GM23338 (cell line): ENCODE measurements at regions not wholly inside any gene's neighbourhood (a gene's known extent, or its start where the extent isn't known, plus 50 kb on each side); places are given as distances from the start of the nearest gene placed in this dataset.

Source experiments
- ATAC-seq: fragments of 200-7000 bp; cut with Tn5 transposase; 3 replicates; pipeline ENCODE4 v1.9.1; 2020
- DNase-seq: peaks from one replicate; pipeline ENCODE4 v3.0.0-alpha.2; 2015; ENCODE audit warnings: low spot score
- H2AFZ ChIP-seq: fragments of 200-600 bp; sonication (generic); 2 replicates; pipeline ENCODE4 v1.8.0; 2016; ENCODE audit warnings: antibody characterized with exemption, mild to moderate bottlenecking, moderate library complexity
- H3F3A ChIP-seq: fragments of 200-600 bp; sonication (generic); replicated peaks from 2 replicates; pipeline ENCODE4 v1.8.0; 2017; ENCODE audit warnings: antibody characterized with exemption, mixed run types, low read depth
- H3K27ac ChIP-seq: fragments of 200-600 bp; sonication (generic); 2 replicates; pipeline ENCODE4 v1.6.1; 2016; ENCODE audit warnings: low read depth
- H3K27me3 ChIP-seq: fragments of 200-600 bp; sonication (generic); 2 replicates; pipeline ENCODE4 v1.8.0; 2016; ENCODE audit warnings: mild to moderate bottlenecking, mixed run types, moderate library complexity; ENCODE audit not compliant: insufficient read depth
- H3K36me3 ChIP-seq: fragments of 200-600 bp; sonication (generic); 2 replicates; pipeline ENCODE4 v1.8.0; 2016; ENCODE audit warnings: mild to moderate bottlenecking; ENCODE audit not compliant: insufficient read depth
- H3K4me1 ChIP-seq: fragments of 200-600 bp; sonication (generic); 2 replicates; pipeline ENCODE4 v1.8.0; 2016; ENCODE audit warnings: mild to moderate bottlenecking, moderate library complexity; ENCODE audit not compliant: insufficient read depth
- H3K4me2 ChIP-seq: fragments of 200-600 bp; sonication (generic); 2 replicates; pipeline ENCODE4 v1.7.1; 2017; ENCODE audit warnings: mixed run types
- H3K4me3 ChIP-seq: fragments of 200-600 bp; sonication (generic); 2 replicates; pipeline ENCODE4 v1.6.1; 2016; ENCODE audit warnings: mixed run types
- H3K79me2 ChIP-seq: fragments of 200-600 bp; sonication (generic); replicated peaks from 2 replicates; pipeline ENCODE4 v1.8.0; 2017; ENCODE audit warnings: mild to moderate bottlenecking; ENCODE audit not compliant: insufficient read depth
- H3K9me2 ChIP-seq: fragments of 200-600 bp; sonication (generic); 2 replicates; pipeline ENCODE4 v1.8.0; 2017; ENCODE audit not compliant: insufficient read depth
- H4K20me1 ChIP-seq: fragments of 200-600 bp; sonication (generic); replicated peaks from 2 replicates; pipeline ENCODE4 v1.8.0; 2017; ENCODE audit warnings: mild to moderate bottlenecking; ENCODE audit not compliant: insufficient read depth
- H3K27ac Mint-ChIP-seq: 2 replicates; pipeline ENCODE4 v1.8.0; 2020; ENCODE audit warnings: inconsistent platforms, mild to moderate bottlenecking, moderate library complexity, mixed read lengths
- H3K27me3 Mint-ChIP-seq: 3 replicates; pipeline ENCODE4 v1.8.0; 2022; ENCODE audit warnings: low read depth, mild to moderate bottlenecking, moderate library complexity, mixed read lengths, inconsistent platforms; ENCODE audit not compliant: insufficient read depth, poor library complexity
- H3K36me3 Mint-ChIP-seq: 3 replicates; pipeline ENCODE4 v1.8.0; 2021; ENCODE audit warnings: low read depth, mild to moderate bottlenecking, inconsistent platforms, moderate library complexity, mixed read lengths
- H3K4me1 Mint-ChIP-seq: 3 replicates; pipeline ENCODE4 v1.8.0; 2020; ENCODE audit warnings: mild to moderate bottlenecking, inconsistent platforms, mixed read lengths
- H3K4me3 Mint-ChIP-seq: 3 replicates; pipeline ENCODE4 v1.8.0; 2021; ENCODE audit warnings: moderate library complexity, mild to moderate bottlenecking, inconsistent platforms, mixed read lengths
- H3K9me3 Mint-ChIP-seq: 3 replicates; pipeline ENCODE4 v1.8.0; 2020; ENCODE audit warnings: moderate library complexity, mild to moderate bottlenecking, inconsistent platforms, mixed read lengths
- CREB1 ChIP-seq: fragments of 250-450 bp; sonication (Bioruptor Pico); IDR thresholded peaks from 2 replicates; pipeline ENCODE4 v1.5.0; 2020; ENCODE audit warnings: low read depth, mild to moderate bottlenecking, moderate library complexity
- EZH2 ChIP-seq: fragments of 200-600 bp; sonication (generic); IDR thresholded peaks from one replicate; pipeline ENCODE4 v1.8.0; 2017; ENCODE audit warnings: antibody characterized with exemption, mild to moderate bottlenecking, low read depth; ENCODE audit not compliant: unreplicated experiment
- EZH2phosphoT487 ChIP-seq: fragments of 200-600 bp; sonication (generic); IDR thresholded peaks from one replicate; pipeline ENCODE4 v1.8.1; 2018; ENCODE audit warnings: antibody characterized with exemption; ENCODE audit not compliant: unreplicated experiment
- JUNB ChIP-seq: IDR thresholded peaks from one replicate; pipeline ENCODE4 v1.6.1; 2016; ENCODE audit warnings: antibody characterized with exemption; ENCODE audit not compliant: unreplicated experiment
- NANOG ChIP-seq: IDR thresholded peaks from 2 replicates; pipeline ENCODE4 v1.6.1; 2016; ENCODE audit warnings: antibody characterized with exemption, borderline replicate concordance
- POLR2AphosphoS5 ChIP-seq: IDR thresholded peaks from 2 replicates; pipeline ENCODE4 v1.6.1; 2016; ENCODE audit warnings: antibody characterized with exemption, low read depth
- STAT1 ChIP-seq: IDR thresholded peaks from one replicate; pipeline ENCODE4 v1.6.1; 2016; ENCODE audit warnings: antibody characterized with exemption; ENCODE audit not compliant: unreplicated experiment
- ZNF114 ChIP-seq: fragments of 250-450 bp; sonication (Bioruptor Pico); IDR thresholded peaks from 2 replicates; pipeline ENCODE4 v1.5.0; 2020; ENCODE audit warnings: mild to moderate bottlenecking, moderate library complexity
- ZNF331 ChIP-seq: fragments of 250-450 bp; sonication (Bioruptor Pico); IDR thresholded peaks from 2 replicates; pipeline ENCODE4 v1.5.0; 2020; ENCODE audit warnings: low read depth, mild to moderate bottlenecking, moderate library complexity
- TF ChIP-seq, protein P1 (sequence below): IDR thresholded peaks from 2 replicates; pipeline ENCODE4 v1.6.1; 2016; ENCODE audit warnings: antibody characterized with exemption
- TF ChIP-seq, protein P2 (sequence below): IDR thresholded peaks from one replicate; pipeline ENCODE4 v1.6.1; 2018; ENCODE audit warnings: antibody characterized with exemption; ENCODE audit not compliant: unreplicated experiment
- TF ChIP-seq, protein P3 (sequence below), 2 experiments: fragments of 200-600 bp in 1 of 2; sonication (generic) in 1 of 2; conservative IDR thresholded peaks; 2 replicates each; pipeline versions ENCODE4 v1.5.1 to v1.6.1; 2016 to 2017; ENCODE audit warnings: antibody characterized with exemption in 2 of 2, low read depth in 2 of 2, mild to moderate bottlenecking in 2 of 2, moderate library complexity in 1 of 2
- TF ChIP-seq, protein P4 (sequence below): fragments of 250-450 bp; sonication (Bioruptor Pico); IDR thresholded peaks from 2 replicates; pipeline ENCODE4 v1.5.0; 2020; ENCODE audit warnings: mild to moderate bottlenecking, moderate library complexity

DNA sequence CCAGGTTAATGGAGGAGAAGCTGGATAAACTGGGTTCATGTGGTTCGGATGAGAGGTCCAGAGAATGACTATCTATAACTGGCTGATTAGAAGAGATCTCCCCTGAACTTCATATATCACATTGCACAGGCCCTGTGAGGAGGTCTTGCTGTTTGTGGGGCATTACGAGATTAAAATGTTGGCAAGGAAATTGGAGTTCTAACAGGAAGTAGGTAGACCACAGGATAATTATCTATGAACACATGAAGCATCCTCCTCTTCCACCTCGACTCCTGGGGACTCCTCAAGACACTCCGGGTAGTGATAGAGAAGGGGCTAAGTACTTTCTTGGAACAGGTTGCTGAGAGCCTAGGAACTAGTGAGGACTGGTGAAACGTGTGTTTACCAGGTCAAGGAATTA lies 418.8 kb downstream of the KCNH5 start:
- ATAC-seq (no peak), DNase-seq (no peak)
- H3K4me3 ChIP-seq, result no peak overlapping the region
- H3K9me2 ChIP-seq, result no peaks in the 10 kb centered on the region
- Mint-ChIP-seq H3K4me3 (no peak overlapping the region), H3K36me3 (peaks cover 5% of the 10 kb centered on the region; the same call in 1 of the 3 replicates), H3K4me1 (no peaks in the 10 kb centered on the region), H3K27ac (no peak overlapping the region), H3K9me3 (peaks cover 5% of the 10 kb centered on the region; the same call in 1 of the 3 replicates), H3K27me3 (peaks cover 2% of the 10 kb centered on the region)
- H3K27me3 ChIP-seq, result no peaks in the 10 kb centered on the region
- TF ChIP-seq POLR2AphosphoS5, result no peak
- TF ChIP-seq ZNF331 (CRISPR knock-in tag), result no peak
- TF ChIP-seq, protein P1, sequence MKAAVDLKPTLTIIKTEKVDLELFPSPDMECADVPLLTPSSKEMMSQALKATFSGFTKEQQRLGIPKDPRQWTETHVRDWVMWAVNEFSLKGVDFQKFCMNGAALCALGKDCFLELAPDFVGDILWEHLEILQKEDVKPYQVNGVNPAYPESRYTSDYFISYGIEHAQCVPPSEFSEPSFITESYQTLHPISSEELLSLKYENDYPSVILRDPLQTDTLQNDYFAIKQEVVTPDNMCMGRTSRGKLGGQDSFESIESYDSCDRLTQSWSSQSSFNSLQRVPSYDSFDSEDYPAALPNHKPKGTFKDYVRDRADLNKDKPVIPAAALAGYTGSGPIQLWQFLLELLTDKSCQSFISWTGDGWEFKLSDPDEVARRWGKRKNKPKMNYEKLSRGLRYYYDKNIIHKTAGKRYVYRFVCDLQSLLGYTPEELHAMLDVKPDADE, result no peak
- TF ChIP-seq, protein P2, sequence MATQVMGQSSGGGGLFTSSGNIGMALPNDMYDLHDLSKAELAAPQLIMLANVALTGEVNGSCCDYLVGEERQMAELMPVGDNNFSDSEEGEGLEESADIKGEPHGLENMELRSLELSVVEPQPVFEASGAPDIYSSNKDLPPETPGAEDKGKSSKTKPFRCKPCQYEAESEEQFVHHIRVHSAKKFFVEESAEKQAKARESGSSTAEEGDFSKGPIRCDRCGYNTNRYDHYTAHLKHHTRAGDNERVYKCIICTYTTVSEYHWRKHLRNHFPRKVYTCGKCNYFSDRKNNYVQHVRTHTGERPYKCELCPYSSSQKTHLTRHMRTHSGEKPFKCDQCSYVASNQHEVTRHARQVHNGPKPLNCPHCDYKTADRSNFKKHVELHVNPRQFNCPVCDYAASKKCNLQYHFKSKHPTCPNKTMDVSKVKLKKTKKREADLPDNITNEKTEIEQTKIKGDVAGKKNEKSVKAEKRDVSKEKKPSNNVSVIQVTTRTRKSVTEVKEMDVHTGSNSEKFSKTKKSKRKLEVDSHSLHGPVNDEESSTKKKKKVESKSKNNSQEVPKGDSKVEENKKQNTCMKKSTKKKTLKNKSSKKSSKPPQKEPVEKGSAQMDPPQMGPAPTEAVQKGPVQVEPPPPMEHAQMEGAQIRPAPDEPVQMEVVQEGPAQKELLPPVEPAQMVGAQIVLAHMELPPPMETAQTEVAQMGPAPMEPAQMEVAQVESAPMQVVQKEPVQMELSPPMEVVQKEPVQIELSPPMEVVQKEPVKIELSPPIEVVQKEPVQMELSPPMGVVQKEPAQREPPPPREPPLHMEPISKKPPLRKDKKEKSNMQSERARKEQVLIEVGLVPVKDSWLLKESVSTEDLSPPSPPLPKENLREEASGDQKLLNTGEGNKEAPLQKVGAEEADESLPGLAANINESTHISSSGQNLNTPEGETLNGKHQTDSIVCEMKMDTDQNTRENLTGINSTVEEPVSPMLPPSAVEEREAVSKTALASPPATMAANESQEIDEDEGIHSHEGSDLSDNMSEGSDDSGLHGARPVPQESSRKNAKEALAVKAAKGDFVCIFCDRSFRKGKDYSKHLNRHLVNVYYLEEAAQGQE, result no peak
- TF ChIP-seq ZNF114, result no peak
- TF ChIP-seq, protein P3, sequence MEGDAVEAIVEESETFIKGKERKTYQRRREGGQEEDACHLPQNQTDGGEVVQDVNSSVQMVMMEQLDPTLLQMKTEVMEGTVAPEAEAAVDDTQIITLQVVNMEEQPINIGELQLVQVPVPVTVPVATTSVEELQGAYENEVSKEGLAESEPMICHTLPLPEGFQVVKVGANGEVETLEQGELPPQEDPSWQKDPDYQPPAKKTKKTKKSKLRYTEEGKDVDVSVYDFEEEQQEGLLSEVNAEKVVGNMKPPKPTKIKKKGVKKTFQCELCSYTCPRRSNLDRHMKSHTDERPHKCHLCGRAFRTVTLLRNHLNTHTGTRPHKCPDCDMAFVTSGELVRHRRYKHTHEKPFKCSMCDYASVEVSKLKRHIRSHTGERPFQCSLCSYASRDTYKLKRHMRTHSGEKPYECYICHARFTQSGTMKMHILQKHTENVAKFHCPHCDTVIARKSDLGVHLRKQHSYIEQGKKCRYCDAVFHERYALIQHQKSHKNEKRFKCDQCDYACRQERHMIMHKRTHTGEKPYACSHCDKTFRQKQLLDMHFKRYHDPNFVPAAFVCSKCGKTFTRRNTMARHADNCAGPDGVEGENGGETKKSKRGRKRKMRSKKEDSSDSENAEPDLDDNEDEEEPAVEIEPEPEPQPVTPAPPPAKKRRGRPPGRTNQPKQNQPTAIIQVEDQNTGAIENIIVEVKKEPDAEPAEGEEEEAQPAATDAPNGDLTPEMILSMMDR (conservative IDR thresholded peaks at IDR 0.05; ENCODE audit: low read depth in 2 of 2), result no peak
- TF ChIP-seq EZH2, result no peak
- TF ChIP-seq CREB1, result no peak
- TF ChIP-seq STAT1, result no peak
- TF ChIP-seq, protein P4, sequence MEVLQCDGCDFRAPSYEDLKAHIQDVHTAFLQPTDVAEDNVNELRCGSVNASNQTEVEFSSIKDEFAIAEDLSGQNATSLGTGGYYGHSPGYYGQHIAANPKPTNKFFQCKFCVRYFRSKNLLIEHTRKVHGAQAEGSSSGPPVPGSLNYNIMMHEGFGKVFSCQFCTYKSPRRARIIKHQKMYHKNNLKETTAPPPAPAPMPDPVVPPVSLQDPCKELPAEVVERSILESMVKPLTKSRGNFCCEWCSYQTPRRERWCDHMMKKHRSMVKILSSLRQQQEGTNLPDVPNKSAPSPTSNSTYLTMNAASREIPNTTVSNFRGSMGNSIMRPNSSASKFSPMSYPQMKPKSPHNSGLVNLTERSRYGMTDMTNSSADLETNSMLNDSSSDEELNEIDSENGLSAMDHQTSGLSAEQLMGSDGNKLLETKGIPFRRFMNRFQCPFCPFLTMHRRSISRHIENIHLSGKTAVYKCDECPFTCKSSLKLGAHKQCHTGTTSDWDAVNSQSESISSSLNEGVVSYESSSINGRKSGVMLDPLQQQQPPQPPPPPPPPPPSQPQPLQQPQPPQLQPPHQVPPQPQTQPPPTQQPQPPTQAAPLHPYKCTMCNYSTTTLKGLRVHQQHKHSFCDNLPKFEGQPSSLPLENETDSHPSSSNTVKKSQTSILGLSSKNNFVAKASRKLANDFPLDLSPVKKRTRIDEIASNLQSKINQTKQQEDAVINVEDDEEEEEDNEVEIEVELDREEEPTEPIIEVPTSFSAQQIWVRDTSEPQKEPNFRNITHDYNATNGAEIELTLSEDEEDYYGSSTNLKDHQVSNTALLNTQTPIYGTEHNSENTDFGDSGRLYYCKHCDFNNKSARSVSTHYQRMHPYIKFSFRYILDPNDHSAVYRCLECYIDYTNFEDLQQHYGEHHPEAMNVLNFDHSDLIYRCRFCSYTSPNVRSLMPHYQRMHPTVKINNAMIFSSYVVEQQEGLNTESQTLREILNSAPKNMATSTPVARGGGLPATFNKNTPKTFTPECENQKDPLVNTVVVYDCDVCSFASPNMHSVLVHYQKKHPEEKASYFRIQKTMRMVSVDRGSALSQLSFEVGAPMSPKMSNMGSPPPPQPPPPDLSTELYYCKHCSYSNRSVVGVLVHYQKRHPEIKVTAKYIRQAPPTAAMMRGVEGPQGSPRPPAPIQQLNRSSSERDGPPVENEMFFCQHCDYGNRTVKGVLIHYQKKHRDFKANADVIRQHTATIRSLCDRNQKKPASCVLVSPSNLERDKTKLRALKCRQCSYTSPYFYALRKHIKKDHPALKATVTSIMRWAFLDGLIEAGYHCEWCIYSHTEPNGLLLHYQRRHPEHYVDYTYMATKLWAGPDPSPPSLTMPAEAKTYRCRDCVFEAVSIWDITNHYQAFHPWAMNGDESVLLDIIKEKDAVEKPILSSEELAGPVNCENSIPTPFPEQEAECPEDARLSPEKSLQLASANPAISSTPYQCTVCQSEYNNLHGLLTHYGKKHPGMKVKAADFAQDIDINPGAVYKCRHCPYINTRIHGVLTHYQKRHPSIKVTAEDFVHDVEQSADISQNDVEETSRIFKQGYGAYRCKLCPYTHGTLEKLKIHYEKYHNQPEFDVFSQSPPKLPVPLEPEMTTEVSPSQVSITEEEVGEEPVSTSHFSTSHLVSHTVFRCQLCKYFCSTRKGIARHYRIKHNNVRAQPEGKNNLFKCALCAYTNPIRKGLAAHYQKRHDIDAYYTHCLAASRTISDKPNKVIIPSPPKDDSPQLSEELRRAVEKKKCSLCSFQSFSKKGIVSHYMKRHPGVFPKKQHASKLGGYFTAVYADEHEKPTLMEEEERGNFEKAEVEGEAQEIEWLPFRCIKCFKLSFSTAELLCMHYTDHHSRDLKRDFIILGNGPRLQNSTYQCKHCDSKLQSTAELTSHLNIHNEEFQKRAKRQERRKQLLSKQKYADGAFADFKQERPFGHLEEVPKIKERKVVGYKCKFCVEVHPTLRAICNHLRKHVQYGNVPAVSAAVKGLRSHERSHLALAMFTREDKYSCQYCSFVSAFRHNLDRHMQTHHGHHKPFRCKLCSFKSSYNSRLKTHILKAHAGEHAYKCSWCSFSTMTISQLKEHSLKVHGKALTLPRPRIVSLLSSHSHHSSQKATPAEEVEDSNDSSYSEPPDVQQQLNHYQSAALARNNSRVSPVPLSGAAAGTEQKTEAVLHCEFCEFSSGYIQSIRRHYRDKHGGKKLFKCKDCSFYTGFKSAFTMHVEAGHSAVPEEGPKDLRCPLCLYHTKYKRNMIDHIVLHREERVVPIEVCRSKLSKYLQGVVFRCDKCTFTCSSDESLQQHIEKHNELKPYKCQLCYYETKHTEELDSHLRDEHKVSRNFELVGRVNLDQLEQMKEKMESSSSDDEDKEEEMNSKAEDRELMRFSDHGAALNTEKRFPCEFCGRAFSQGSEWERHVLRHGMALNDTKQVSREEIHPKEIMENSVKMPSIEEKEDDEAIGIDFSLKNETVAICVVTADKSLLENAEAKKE, result no peak
- no peak for TF ChIP-seq EZH2phosphoT487
- no peak for TF ChIP-seq NANOG
- no peak for TF ChIP-seq JUNB
- H3K4me2 ChIP-seq, result no peak overlapping the region
- H3K4me1 ChIP-seq, result no peaks in the 10 kb centered on the region
- no peaks in the 10 kb centered on the region for H4K20me1 ChIP-seq
- no peaks in the 10 kb centered on the region for H3K36me3 ChIP-seq
- no peak overlapping the region for H2AFZ ChIP-seq
- H3K79me2 ChIP-seq, result no peaks in the 10 kb centered on the region
- no peaks in the 10 kb centered on the region for H3F3A ChIP-seq
- H3K27ac ChIP-seq, result no peak overlapping the region
